K562 (cell line): ENCODE measurements at regions not wholly inside any gene's neighbourhood (a gene's known extent, or its start where the extent isn't known, plus 50 kb on each side); places are given as distances from the start of the nearest gene placed in this dataset.
A peak's percentile ranks its signal among the peaks of the same experiment; 100 is the strongest.

Experiments
- ARID1B ChIP-seq: fragments of 450-650 bp; IDR thresholded peaks from 2 replicates; pipeline ENCODE4 v1.6.1; 2016; ENCODE audit warnings: antibody characterized with exemption, mild to moderate bottlenecking, inconsistent platforms
- BCOR ChIP-seq: fragments of 450-650 bp; IDR thresholded peaks from 2 replicates; pipeline ENCODE4 v1.6.1; 2016
- BHLHE40 ChIP-seq: IDR thresholded peaks from 2 replicates; pipeline ENCODE4 v1.6.1; 2011; ENCODE audit warnings: low read length, improper control_type of control experiment
- DPF2 ChIP-seq: fragments of 450-650 bp; IDR thresholded peaks from 2 replicates; pipeline ENCODE4 v1.6.1; 2016
- GABPA ChIP-seq: fragments of 200-800 bp; sonication (Bioruptor generic); conservative IDR thresholded peaks from 2 replicates; pipeline ENCODE4 v1.6.1; 2016; ENCODE audit warnings: low read depth, missing genetic modification characterization, missing compliant biosample characterization
- HMG20A ChIP-seq: fragments of 450-650 bp; formaldehyde crosslinking; conservative IDR thresholded peaks from 2 replicates; pipeline ENCODE4 v1.4.0; 2020; ENCODE audit warnings: mild to moderate bottlenecking, mixed read lengths
- KAT7 ChIP-seq: sonication (generic); formaldehyde crosslinking; IDR thresholded peaks from 2 replicates; pipeline ENCODE4 v1.8.0; 2022; ENCODE audit warnings: missing genetic modification reagents, mild to moderate bottlenecking, borderline replicate concordance
- KDM1A ChIP-seq, 2 experiments: fragments of 450-650 bp; IDR thresholded peaks; 2 replicates each; pipeline ENCODE4 v1.6.1; 2016; ENCODE audit warnings: mild to moderate bottlenecking in 2 of 2
- KDM2B ChIP-seq: fragments of 250-450 bp; sonication (Bioruptor Pico); IDR thresholded peaks from 2 replicates; pipeline ENCODE4 v1.8.0; 2021; ENCODE audit warnings: mild to moderate bottlenecking, moderate library complexity
- KHSRP ChIP-seq: fragments of 450-650 bp; IDR thresholded peaks from 2 replicates; pipeline ENCODE4 v1.6.1; 2017
- KLF16 ChIP-seq: IDR thresholded peaks from 2 replicates; pipeline ENCODE4 v1.6.1; 2016; ENCODE audit warnings: antibody characterized with exemption
- MAFF ChIP-seq: IDR thresholded peaks from 2 replicates; pipeline ENCODE4 v1.6.1; 2012; ENCODE audit warnings: low read length, improper control_type of control experiment
- MEF2A ChIP-seq: IDR thresholded peaks from 2 replicates; pipeline ENCODE4 v1.6.1; 2011; ENCODE audit warnings: low read depth, mild to moderate bottlenecking, low read length, moderate library complexity; ENCODE audit not compliant: control insufficient read depth
- MEIS2 ChIP-seq: fragments of 450-650 bp; IDR thresholded peaks from 2 replicates; pipeline ENCODE4 v1.6.1; 2014; ENCODE audit warnings: mild to moderate bottlenecking; ENCODE audit not compliant: partially characterized antibody
- NCOA6 ChIP-seq: fragments of 450-650 bp; IDR thresholded peaks from 2 replicates; pipeline ENCODE4 v1.6.1; 2017; ENCODE audit warnings: mild to moderate bottlenecking
- NFIX ChIP-seq: fragments of 250-450 bp; sonication (Bioruptor Pico); IDR thresholded peaks from 2 replicates; pipeline ENCODE4 v1.4.0; 2020; ENCODE audit warnings: low read depth, mild to moderate bottlenecking, moderate library complexity
- PTRF ChIP-seq: fragments of 450-650 bp; IDR thresholded peaks from 2 replicates; pipeline ENCODE4 v1.6.1; 2016; ENCODE audit warnings: mild to moderate bottlenecking, missing genetic modification characterization, missing compliant biosample characterization
- RBM25 ChIP-seq: fragments of 200-400 bp; formaldehyde crosslinking; IDR thresholded peaks from 2 replicates; pipeline ENCODE4 v1.6.1; 2018; ENCODE audit warnings: low read length, low read depth, moderate library complexity; ENCODE audit not compliant: severe bottlenecking
- SRF ChIP-seq, 2 experiments: fragments of 250-450, 450-650 bp in 1 of 2; sonication (Bioruptor Pico) in 1 of 2; sonication (generic) in 1 of 2; formaldehyde crosslinking; IDR thresholded peaks; 2 replicates each; pipeline versions ENCODE4 v1.5.0 to v1.5.1; 2020 to 2022; ENCODE audit warnings: mild to moderate bottlenecking in 1 of 2, missing genetic modification reagents in 1 of 2
- ZNF277 ChIP-seq: fragments of 250-450 bp; sonication (Bioruptor Pico); IDR thresholded peaks from 2 replicates; pipeline ENCODE4 v1.8.0; 2022; ENCODE audit warnings: inconsistent platforms, mild to moderate bottlenecking, moderate library complexity, borderline replicate concordance
- ZNF507 ChIP-seq: conservative IDR thresholded peaks from 2 replicates; pipeline ENCODE4 v1.6.1; 2017; ENCODE audit warnings: missing genetic modification characterization, missing compliant biosample characterization
- TF ChIP-seq, protein P1 (sequence below): fragments of 450-650 bp; IDR thresholded peaks from 2 replicates; pipeline ENCODE4 v1.7.1; 2018; ENCODE audit warnings: mild to moderate bottlenecking, low read depth; ENCODE audit not compliant: partially characterized antibody
- TF ChIP-seq, protein P2 (sequence below): sonication (generic); formaldehyde crosslinking; IDR thresholded peaks from 2 replicates; pipeline ENCODE4 v1.8.1; 2023; ENCODE audit warnings: mild to moderate bottlenecking, missing genetic modification reagents
- TF ChIP-seq, protein P3 (sequence below): fragments of 150-350 bp; conservative IDR thresholded peaks from 2 replicates; pipeline ENCODE4 v1.6.1; 2014; ENCODE audit warnings: low read length

- TF ChIP-seq RBM25: peak; percentile 39
- no peak for TF ChIP-seq KLF16
- no peak for TF ChIP-seq ZNF507 (tag)
- TF ChIP-seq HMG20A: no peak
- TF ChIP-seq, protein P1, sequence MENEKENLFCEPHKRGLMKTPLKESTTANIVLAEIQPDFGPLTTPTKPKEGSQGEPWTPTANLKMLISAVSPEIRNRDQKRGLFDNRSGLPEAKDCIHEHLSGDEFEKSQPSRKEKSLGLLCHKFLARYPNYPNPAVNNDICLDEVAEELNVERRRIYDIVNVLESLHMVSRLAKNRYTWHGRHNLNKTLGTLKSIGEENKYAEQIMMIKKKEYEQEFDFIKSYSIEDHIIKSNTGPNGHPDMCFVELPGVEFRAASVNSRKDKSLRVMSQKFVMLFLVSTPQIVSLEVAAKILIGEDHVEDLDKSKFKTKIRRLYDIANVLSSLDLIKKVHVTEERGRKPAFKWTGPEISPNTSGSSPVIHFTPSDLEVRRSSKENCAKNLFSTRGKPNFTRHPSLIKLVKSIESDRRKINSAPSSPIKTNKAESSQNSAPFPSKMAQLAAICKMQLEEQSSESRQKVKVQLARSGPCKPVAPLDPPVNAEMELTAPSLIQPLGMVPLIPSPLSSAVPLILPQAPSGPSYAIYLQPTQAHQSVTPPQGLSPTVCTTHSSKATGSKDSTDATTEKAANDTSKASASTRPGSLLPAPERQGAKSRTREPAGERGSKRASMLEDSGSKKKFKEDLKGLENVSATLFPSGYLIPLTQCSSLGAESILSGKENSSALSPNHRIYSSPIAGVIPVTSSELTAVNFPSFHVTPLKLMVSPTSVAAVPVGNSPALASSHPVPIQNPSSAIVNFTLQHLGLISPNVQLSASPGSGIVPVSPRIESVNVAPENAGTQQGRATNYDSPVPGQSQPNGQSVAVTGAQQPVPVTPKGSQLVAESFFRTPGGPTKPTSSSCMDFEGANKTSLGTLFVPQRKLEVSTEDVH: peak; percentile 42
- TF ChIP-seq MEF2A: no peak
- TF ChIP-seq, protein P2, sequence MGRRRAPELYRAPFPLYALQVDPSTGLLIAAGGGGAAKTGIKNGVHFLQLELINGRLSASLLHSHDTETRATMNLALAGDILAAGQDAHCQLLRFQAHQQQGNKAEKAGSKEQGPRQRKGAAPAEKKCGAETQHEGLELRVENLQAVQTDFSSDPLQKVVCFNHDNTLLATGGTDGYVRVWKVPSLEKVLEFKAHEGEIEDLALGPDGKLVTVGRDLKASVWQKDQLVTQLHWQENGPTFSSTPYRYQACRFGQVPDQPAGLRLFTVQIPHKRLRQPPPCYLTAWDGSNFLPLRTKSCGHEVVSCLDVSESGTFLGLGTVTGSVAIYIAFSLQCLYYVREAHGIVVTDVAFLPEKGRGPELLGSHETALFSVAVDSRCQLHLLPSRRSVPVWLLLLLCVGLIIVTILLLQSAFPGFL (CRISPR knock-in tag): no peak
- TF ChIP-seq SRF (CRISPR knock-in tag; IDR thresholded peaks at IDR 0.05): no peak
- peak; percentile 42 to 57; a peak in 1 of 4 replicates for TF ChIP-seq KDM1A (IDR thresholded peaks at IDR 0.05)
- TF ChIP-seq KAT7 (CRISPR knock-in tag): no peak
- TF ChIP-seq KHSRP: peak; percentile 23; the same call in 1 of the 2 replicates
- TF ChIP-seq NCOA6: no peak
- TF ChIP-seq, protein P3, sequence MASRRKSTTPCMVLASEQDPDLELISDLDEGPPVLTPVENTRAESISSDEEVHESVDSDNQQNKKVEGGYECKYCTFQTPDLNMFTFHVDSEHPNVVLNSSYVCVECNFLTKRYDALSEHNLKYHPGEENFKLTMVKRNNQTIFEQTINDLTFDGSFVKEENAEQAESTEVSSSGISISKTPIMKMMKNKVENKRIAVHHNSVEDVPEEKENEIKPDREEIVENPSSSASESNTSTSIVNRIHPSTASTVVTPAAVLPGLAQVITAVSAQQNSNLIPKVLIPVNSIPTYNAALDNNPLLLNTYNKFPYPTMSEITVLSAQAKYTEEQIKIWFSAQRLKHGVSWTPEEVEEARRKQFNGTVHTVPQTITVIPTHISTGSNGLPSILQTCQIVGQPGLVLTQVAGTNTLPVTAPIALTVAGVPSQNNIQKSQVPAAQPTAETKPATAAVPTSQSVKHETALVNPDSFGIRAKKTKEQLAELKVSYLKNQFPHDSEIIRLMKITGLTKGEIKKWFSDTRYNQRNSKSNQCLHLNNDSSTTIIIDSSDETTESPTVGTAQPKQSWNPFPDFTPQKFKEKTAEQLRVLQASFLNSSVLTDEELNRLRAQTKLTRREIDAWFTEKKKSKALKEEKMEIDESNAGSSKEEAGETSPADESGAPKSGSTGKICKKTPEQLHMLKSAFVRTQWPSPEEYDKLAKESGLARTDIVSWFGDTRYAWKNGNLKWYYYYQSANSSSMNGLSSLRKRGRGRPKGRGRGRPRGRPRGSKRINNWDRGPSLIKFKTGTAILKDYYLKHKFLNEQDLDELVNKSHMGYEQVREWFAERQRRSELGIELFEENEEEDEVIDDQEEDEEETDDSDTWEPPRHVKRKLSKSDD: no peak
- TF ChIP-seq ZNF277: no peak
- TF ChIP-seq BHLHE40: no peak
- TF ChIP-seq KDM2B (CRISPR knock-in tag): no peak
- TF ChIP-seq MEIS2: peak; percentile 45
- peak; percentile 73 for TF ChIP-seq DPF2
- peak; percentile 88 for TF ChIP-seq BCOR
- TF ChIP-seq PTRF (tag): no peak
- TF ChIP-seq ARID1B: peak; percentile 67
- no peak for TF ChIP-seq GABPA (tag)
- peak; percentile 96 for TF ChIP-seq MAFF
- no peak for TF ChIP-seq NFIX (CRISPR knock-in tag)
These were observed 53.1 kb downstream of the ARHGAP35 start (continued) for GRCh38 chr19:46913852-46914430.
